Heart left ventricle (tissue), 16 donors: ENCODE measurements at regions not wholly inside any gene's neighbourhood (a gene's known extent, or its start where the extent isn't known, plus 50 kb on each side); places are given as distances from the start of the nearest gene placed in this dataset.

Source experiments
- ATAC-seq, 4 donors: fragments of 200-7000 bp; cut with Tn5 transposase; one replicate each; pipeline ENCODE4 v1.9.1; 2020 to 2022; ENCODE audit warnings: moderate library complexity in 4 of 4, mild to moderate bottlenecking in 3 of 4, moderate number of reproducible peaks in 1 of 4
- DNase-seq, 5 donors: peaks; one replicate each; pipeline ENCODE4 v3.0.0-alpha.2; 2020
- H3K27ac ChIP-seq, 12 donors: fragments of 200-600 bp; sonication (generic) in 4 of 12; one replicate each; pipeline versions ENCODE4 v1.5.0 to v1.8.0; 2016 to 2022; ENCODE audit warnings: mild to moderate bottlenecking in 2 of 12
- H3K27me3 ChIP-seq, 9 donors: fragments of 200-600 bp; sonication (generic) in 2 of 9; one replicate each; pipeline versions ENCODE4 v1.5.1 to v1.8.0; 2016 to 2022; ENCODE audit warnings: mild to moderate bottlenecking in 3 of 9
- H3K36me3 ChIP-seq, 9 donors: fragments of 200-600 bp; sonication (generic) in 2 of 9; one replicate each; pipeline versions ENCODE4 v1.5.0 to v1.8.0; 2018 to 2022; ENCODE audit warnings: mild to moderate bottlenecking in 2 of 9
- H3K4me1 ChIP-seq, 12 donors: fragments of 200-600 bp; sonication (generic) in 4 of 12; one replicate each; pipeline versions ENCODE4 v1.5.0 to v1.8.0; 2016 to 2022; ENCODE audit warnings: mild to moderate bottlenecking in 3 of 12
- H3K4me3 ChIP-seq, 12 donors: fragments of 200-600 bp; sonication (generic) in 4 of 12; one replicate each; pipeline versions ENCODE4 v1.5.0 to v1.8.0; 2017 to 2022; ENCODE audit warnings: mild to moderate bottlenecking in 9 of 12, moderate library complexity in 4 of 12
- H3K9me3 ChIP-seq, 12 donors: fragments of 200-600 bp; sonication (generic) in 4 of 12; one replicate each; pipeline versions ENCODE4 v1.5.0 to v1.8.0; 2016 to 2022; ENCODE audit warnings: mild to moderate bottlenecking in 1 of 12
- POLR2A ChIP-seq, 2 donors: fragments of 450-650 bp; IDR thresholded peaks; one replicate each; pipeline ENCODE4 v1.6.1; 2017; ENCODE audit warnings: antibody characterized with exemption in 2 of 2, mild to moderate bottlenecking in 2 of 2, moderate library complexity in 2 of 2
- WGBS, 4 donors: extraction: QIAGEN DNeasy Blood & Tissue Kit in 2 of 4; methylation state at CpG; one replicate each; pipeline versions ENCODE4 v1.1.5 to v1.1.7; 2013 to 2018; 5-methylcytosine and 5-hydroxymethylcytosine counted together
- intact Hi-C, 10 donors: fragments of 100-400 bp; cut with DNase I; formaldehyde crosslinking; loops; one replicate each; pipeline versions ENCODE4 v1.11.1 to v1.14.2; 2022
- TF ChIP-seq, protein P1 (sequence below), 12 donors: fragments of 200-600 bp; sonication (generic) in 4 of 12; IDR thresholded peaks; one replicate each; pipeline versions ENCODE4 v1.5.0 to v1.8.0; 2018 to 2022; ENCODE audit warnings: antibody characterized with exemption in 12 of 12, mild to moderate bottlenecking in 5 of 12
- donor health status: ischemic (EF 13 %, LVEDD 7.1; RV severe dilation, severe dysfunction).
- donor health status: healthy with polysubstance abuse.
- donor health status: DM: no; HTN: yes; CAD: no.
- donor health status: DM: no; HTN: no; CAD: no.
- donor health status: ischemic (EF 25% LVEDD 6.9; RV normal size, moderate dysfunction).
- donor health status: ischemic (EF 25% LVEDD 5.7; RV mildly dilated, moderate dysfunction).
- donor health status: healthy.
- donor health status: DM: yes; HTN: yes; CAD: no.
- donor health status: ischemic (EF 35%, LVEDD 5.7; RV mildly dilated, moderate dysfunction).
- donor health status: nonischemic (EF 11% LVEDD 7.7; RV severe dilation, severe dysfunction).
- donor health status: DM: yes; HTN: yes; CAD: no.
- donor health status: PGD.
- donor health status: ischemic (EF 29% LVEDD 5.4; RV normal size, mild dysfunction).
- donor health status: nonischemic (EF 23%, LVEDD 6.1; RV moderate dilation, normal function).

DNA sequence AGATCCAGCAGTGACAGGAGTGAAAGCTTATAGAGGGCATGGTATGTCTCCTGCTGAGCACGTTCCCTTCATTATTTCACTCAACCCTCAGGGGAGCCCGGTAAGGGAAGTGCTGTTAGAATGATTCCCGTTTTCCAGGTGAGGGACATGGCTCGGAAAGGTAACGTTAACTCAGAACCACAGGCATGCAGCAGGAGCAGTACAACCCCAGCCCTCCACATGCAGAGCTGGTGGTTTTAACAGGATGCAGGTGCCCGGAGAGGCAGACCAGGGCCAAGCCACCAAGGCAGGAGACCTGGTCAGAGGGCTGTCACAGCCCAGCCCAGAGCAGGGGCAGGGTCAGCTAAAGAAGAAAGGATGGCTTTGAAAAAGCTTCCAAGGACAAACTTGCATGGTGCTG lies 268.5 kb downstream of the SH3BP4 start:
- no peaks in the 10 kb centered on the region for H3K36me3 ChIP-seq
- DNase-seq = no peak
- intact Hi-C loops = no loop called here
- no peak for TF ChIP-seq POLR2A (IDR thresholded peaks at IDR 0.05)
- TF ChIP-seq, protein P1, sequence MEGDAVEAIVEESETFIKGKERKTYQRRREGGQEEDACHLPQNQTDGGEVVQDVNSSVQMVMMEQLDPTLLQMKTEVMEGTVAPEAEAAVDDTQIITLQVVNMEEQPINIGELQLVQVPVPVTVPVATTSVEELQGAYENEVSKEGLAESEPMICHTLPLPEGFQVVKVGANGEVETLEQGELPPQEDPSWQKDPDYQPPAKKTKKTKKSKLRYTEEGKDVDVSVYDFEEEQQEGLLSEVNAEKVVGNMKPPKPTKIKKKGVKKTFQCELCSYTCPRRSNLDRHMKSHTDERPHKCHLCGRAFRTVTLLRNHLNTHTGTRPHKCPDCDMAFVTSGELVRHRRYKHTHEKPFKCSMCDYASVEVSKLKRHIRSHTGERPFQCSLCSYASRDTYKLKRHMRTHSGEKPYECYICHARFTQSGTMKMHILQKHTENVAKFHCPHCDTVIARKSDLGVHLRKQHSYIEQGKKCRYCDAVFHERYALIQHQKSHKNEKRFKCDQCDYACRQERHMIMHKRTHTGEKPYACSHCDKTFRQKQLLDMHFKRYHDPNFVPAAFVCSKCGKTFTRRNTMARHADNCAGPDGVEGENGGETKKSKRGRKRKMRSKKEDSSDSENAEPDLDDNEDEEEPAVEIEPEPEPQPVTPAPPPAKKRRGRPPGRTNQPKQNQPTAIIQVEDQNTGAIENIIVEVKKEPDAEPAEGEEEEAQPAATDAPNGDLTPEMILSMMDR (IDR thresholded peaks at IDR 0.05) = no peak
- WGBS, 4 donors = 86 to 91% (median 89%) methylated on average over 6 of the region's 6 CpGs
- H3K4me1 ChIP-seq = no peaks in the 10 kb centered on the region
- H3K27me3 ChIP-seq = peaks cover 0 to 4% (median 0%) of the 10 kb centered on the region in 9 donors
- no peak overlapping the region for H3K27ac ChIP-seq
- no peak for ATAC-seq
- H3K4me3 ChIP-seq = no peak overlapping the region
- no peaks in the 10 kb centered on the region for H3K9me3 ChIP-seq

DNA sequence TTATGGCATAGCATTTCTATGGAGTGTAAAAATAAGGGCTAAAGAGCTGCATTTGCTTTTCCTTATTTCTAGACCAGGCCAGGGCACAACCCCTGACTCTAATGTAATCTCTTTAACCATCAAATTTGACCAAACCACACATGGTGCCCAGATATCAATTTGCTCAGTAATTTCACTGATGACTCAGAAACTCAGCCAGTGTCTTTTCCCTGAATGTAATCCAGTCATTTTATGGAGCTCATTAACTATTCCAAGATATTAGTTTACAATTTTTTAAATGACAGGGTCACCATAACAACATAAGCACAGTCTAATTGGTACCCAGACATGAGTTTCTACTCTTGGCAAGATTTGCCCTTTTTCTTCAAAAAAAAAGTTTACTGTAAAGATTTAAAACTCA lies 270.8 kb upstream of the AGAP1 start:
- ATAC-seq (no peak), DNase-seq (no peak)
- H3K4me3 ChIP-seq = no peak overlapping the region
- intact Hi-C loops = no loop called here
- peaks cover 0 to 14% (median 0%) of the 10 kb centered on the region in 9 donors for H3K27me3 ChIP-seq
- TF ChIP-seq, protein P1 (IDR thresholded peaks at IDR 0.05) = no peak
- TF ChIP-seq POLR2A (IDR thresholded peaks at IDR 0.05) = no peak
- H3K9me3 ChIP-seq = no peaks in the 10 kb centered on the region
- no peaks in the 10 kb centered on the region for H3K4me1 ChIP-seq
- no peak overlapping the region for H3K27ac ChIP-seq
- H3K36me3 ChIP-seq = no peaks in the 10 kb centered on the region

DNA sequence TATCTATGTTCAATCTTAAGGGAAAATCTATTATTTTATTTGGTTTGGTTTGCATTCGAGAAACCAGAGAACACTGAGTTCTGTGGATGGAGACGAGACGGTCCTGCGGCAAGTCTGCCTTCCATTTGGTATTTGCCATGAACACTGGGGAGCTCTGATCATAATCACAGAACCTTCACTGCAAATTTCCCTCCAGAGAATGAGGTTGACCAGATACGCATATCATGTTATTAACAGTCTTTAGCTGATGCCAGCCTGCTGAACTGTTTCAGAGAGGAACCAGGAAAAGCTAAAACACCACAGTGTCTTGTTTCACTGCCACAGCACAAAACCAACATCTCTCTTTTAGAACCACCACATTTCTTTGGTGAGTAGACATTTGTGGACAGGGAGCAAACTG lies 269.4 kb upstream of the AGAP1 start:
- Histone ChIP-seq H3K27me3 (peaks cover 0 to 22% (median 0%) of the 10 kb centered on the region in 9 donors), H3K27ac (no peak overlapping the region), H3K4me3 (no peak overlapping the region), H3K9me3 (no peaks in the 10 kb centered on the region), H3K36me3 (no peaks in the 10 kb centered on the region), H3K4me1 (no peaks in the 10 kb centered on the region)
- TF ChIP-seq, protein P1 (IDR thresholded peaks at IDR 0.05) = no peak
- TF ChIP-seq POLR2A (IDR thresholded peaks at IDR 0.05) = no peak
- no peak for ATAC-seq
- WGBS, 4 donors = 92 to 96% (median 93%) methylated on average over 5 of the region's 5 CpGs
- DNase-seq = no peak
- intact Hi-C loops = no loop called here

DNA sequence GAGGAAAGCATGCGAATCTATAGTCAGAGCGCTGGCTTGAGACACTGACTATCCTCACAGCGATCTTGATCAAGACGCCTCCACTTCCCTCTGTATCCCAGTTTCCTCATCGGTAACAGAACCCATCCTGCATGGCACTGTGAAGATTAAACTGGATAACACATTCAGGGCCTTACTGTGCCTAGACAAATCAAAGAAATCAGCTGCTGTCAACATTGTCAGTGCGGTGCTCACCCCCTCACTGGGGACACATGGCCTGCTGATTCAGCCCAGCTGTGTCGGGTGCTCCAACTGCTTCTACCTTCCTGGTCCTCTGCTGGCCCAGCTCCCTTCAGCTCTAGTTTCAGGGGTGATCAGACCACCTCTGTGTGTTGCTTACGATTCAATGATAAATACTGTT lies 268.6 kb upstream of the AGAP1 start:
- WGBS, 4 donors = 90 to 93% (median 91%) methylated on average over 8 of the region's 8 CpGs
- intact Hi-C loops = no loop called here
- peaks cover 0 to 4% (median 0%) of the 10 kb centered on the region in 12 donors for H3K4me1 ChIP-seq
- no peak for DNase-seq
- peaks cover 0 to 30% (median 0%) of the 10 kb centered on the region in 9 donors for H3K27me3 ChIP-seq
- H3K4me3 ChIP-seq = no peak overlapping the region
- H3K27ac ChIP-seq = no peak overlapping the region
- no peak for ATAC-seq
- no peaks in the 10 kb centered on the region for H3K36me3 ChIP-seq
- no peak for TF ChIP-seq POLR2A (IDR thresholded peaks at IDR 0.05)
- TF ChIP-seq, protein P1 (IDR thresholded peaks at IDR 0.05) = no peak
- H3K9me3 ChIP-seq = no peaks in the 10 kb centered on the region
